SU-DHL-6 (cell line): ENCODE measurements at regions not wholly inside any gene's neighbourhood (a gene's known extent, or its start where the extent isn't known, plus 50 kb on each side); places are given as distances from the start of the nearest gene placed in this dataset.

Experiments
- H2AFZ ChIP-seq: fragments of 200-600 bp; sonication (generic); 2 replicates; pipeline ENCODE4 v1.6.1; 2014; ENCODE audit warnings: low read depth, mild to moderate bottlenecking, moderate library complexity, mixed read lengths, antibody characterized with exemption, low read length; ENCODE audit not compliant: severe bottlenecking
- H3F3A ChIP-seq: fragments of 200-600 bp; shearing (Covaris generic); 2 replicates; pipeline ENCODE4 v1.6.0; 2016; ENCODE audit warnings: antibody characterized with exemption, mild to moderate bottlenecking; ENCODE audit not compliant: insufficient read depth
- H3K27ac ChIP-seq: fragments of 200-600 bp; sonication (generic); 2 replicates; pipeline ENCODE4 v1.5.1; 2016; ENCODE audit warnings: low read depth, mild to moderate bottlenecking, low read length, moderate library complexity, mixed read lengths
- H3K27me3 ChIP-seq: fragments of 200-600 bp; sonication (generic), shearing (Covaris generic); 2 replicates; pipeline ENCODE4 v1.6.0; 2014; ENCODE audit warnings: mild to moderate bottlenecking, low read length
- H3K36me3 ChIP-seq: fragments of 200-600 bp; sonication (generic); 2 replicates; pipeline ENCODE4 v1.6.1; 2014; ENCODE audit warnings: mild to moderate bottlenecking, low read length, mixed read lengths
- H3K4me2 ChIP-seq: fragments of 300-600, 200-600 bp; shearing (Covaris generic), sonication (generic); 2 replicates; pipeline ENCODE4 v1.6.0; 2014; ENCODE audit warnings: low read length, low read depth, mild to moderate bottlenecking; ENCODE audit not compliant: poor library complexity, severe bottlenecking
- H3K4me3 ChIP-seq: fragments of 200-600 bp; sonication (generic); 2 replicates; pipeline ENCODE4 v1.5.1; 2014; ENCODE audit warnings: antibody characterized with exemption, low read length, mild to moderate bottlenecking, mixed read lengths; ENCODE audit not compliant: insufficient read depth, poor library complexity, severe bottlenecking
- H3K79me2 ChIP-seq: fragments of 200-600 bp; sonication (generic); 2 replicates; pipeline ENCODE4 v1.6.1; 2014; ENCODE audit warnings: mild to moderate bottlenecking, low read length, moderate library complexity; ENCODE audit not compliant: insufficient read depth
- H3K9ac ChIP-seq: fragments of 200-600 bp; sonication (generic); 2 replicates; pipeline ENCODE4 v1.7.0; 2014; ENCODE audit warnings: mild to moderate bottlenecking, low read length
- H3K9me2 ChIP-seq: fragments of 200-600 bp; sonication (generic); replicated peaks from 2 replicates; pipeline ENCODE4 v1.6.1; 2014; ENCODE audit warnings: low read length; ENCODE audit not compliant: insufficient read depth
- H3K9me3 ChIP-seq: fragments of 200-600 bp; sonication (generic); 2 replicates; pipeline ENCODE4 v1.6.1; 2014; ENCODE audit warnings: low read length, mixed read lengths; ENCODE audit not compliant: insufficient read depth
- H4K20me1 ChIP-seq: fragments of 200-600 bp; sonication (generic); 2 replicates; pipeline ENCODE4 v1.6.1; 2014; ENCODE audit warnings: low read depth, mild to moderate bottlenecking, antibody characterized with exemption, low read length, moderate library complexity, mixed read lengths
- CTCF ChIP-seq: fragments of 200-600 bp; sonication (generic); IDR thresholded peaks from one replicate; pipeline ENCODE4 v1.5.1; 2017; ENCODE audit warnings: antibody characterized with exemption, mild to moderate bottlenecking, low read length, moderate library complexity; ENCODE audit not compliant: insufficient read depth, poor library complexity, severe bottlenecking
- EZH2phosphoT487 ChIP-seq: fragments of 200-600 bp; sonication (generic), shearing (Covaris generic); conservative IDR thresholded peaks from 2 replicates; pipeline ENCODE4 v1.6.1; 2018; ENCODE audit warnings: mild to moderate bottlenecking, antibody characterized with exemption, low read length, moderate library complexity, mixed read lengths

- Histone ChIP-seq H3K9me2 (no peaks in the 10 kb centered on the region), H3K27ac (no peak overlapping the region), H3F3A (no peaks in the 10 kb centered on the region), H3K4me3 (no peak overlapping the region), H2AFZ (no peak overlapping the region), H3K36me3 (no peaks in the 10 kb centered on the region), H3K9ac (no peak overlapping the region), H3K9me3 (no peaks in the 10 kb centered on the region), H3K27me3 (no peaks in the 10 kb centered on the region), H4K20me1 (no peaks in the 10 kb centered on the region), H3K79me2 (no peaks in the 10 kb centered on the region), H3K4me2 (no peak overlapping the region)
- TF ChIP-seq CTCF (no peak), EZH2phosphoT487 (no peak)
These were observed 608.0 kb downstream of the CDH11 start for GRCh38 chr16:64513871-64514270.

GRCh38 chr16:64507240-64508024, 614.4 kb downstream of the CDH11 start:
- H3F3A ChIP-seq = no peaks in the 10 kb centered on the region
- no peaks in the 10 kb centered on the region for H3K9me2 ChIP-seq
- no peak overlapping the region for H3K4me2 ChIP-seq
- no peak overlapping the region for H3K9ac ChIP-seq
- H3K27ac ChIP-seq = no peak overlapping the region
- H3K79me2 ChIP-seq = no peaks in the 10 kb centered on the region
- no peak overlapping the region for H3K4me3 ChIP-seq
- no peak overlapping the region for H2AFZ ChIP-seq
- TF ChIP-seq CTCF (no peak), EZH2phosphoT487 (no peak)
- no peaks in the 10 kb centered on the region for H3K36me3 ChIP-seq
- no peaks in the 10 kb centered on the region for H3K27me3 ChIP-seq
- no peaks in the 10 kb centered on the region for H4K20me1 ChIP-seq
- H3K9me3 ChIP-seq = no peaks in the 10 kb centered on the region

- H3K9ac ChIP-seq = no peak overlapping the region
- H3K36me3 ChIP-seq = no peaks in the 10 kb centered on the region
- no peaks in the 10 kb centered on the region for H3K79me2 ChIP-seq
- no peak overlapping the region for H3K4me2 ChIP-seq
- H2AFZ ChIP-seq = no peak overlapping the region
- no peaks in the 10 kb centered on the region for H3K27me3 ChIP-seq
- TF ChIP-seq CTCF (no peak), EZH2phosphoT487 (no peak)
- no peaks in the 10 kb centered on the region for H3K9me3 ChIP-seq
- no peaks in the 10 kb centered on the region for H3K9me2 ChIP-seq
- H3K4me3 ChIP-seq = no peak overlapping the region
- no peaks in the 10 kb centered on the region for H4K20me1 ChIP-seq
- no peaks in the 10 kb centered on the region for H3F3A ChIP-seq
- no peak overlapping the region for H3K27ac ChIP-seq
These were observed 622.7 kb downstream of the CDH11 start for GRCh38 chr16:64499211-64499610.
